ENCODE measurements at regions not wholly inside any gene's neighbourhood (a gene's known extent, or its start where the extent isn't known, plus 50 kb on each side); places are given as distances from the start of the nearest gene placed in this dataset.

GRCh38 chr5:84635235-84636055 lies 250.8 kb upstream of the EDIL3 start:
- no peak overlapping the region for H3K4me3 ChIP-seq
- H3K27ac ChIP-seq = no peak overlapping the region
- no peaks in the 10 kb centered on the region for H3K27me3 ChIP-seq

GRCh38 chr5:84634256-84634655 lies 249.6 kb upstream of the EDIL3 start:
- TF ChIP-seq Cebpa-rat (IDR thresholded peaks at IDR 0.05) = no peak
- Histone ChIP-seq H3K4me3 (no peak overlapping the region), H3K27ac (no peak overlapping the region), H4K20me1 (no peaks in the 10 kb centered on the region), H3K4me1 (no peaks in the 10 kb centered on the region), H3K27me3 (no peaks in the 10 kb centered on the region), H3K9ac (no peak overlapping the region), H3K36me3 (no peaks in the 10 kb centered on the region), H3K9me3 (replicated peaks in 1 of 11) (peaks cover 0 to 12% (median 7%) of the 10 kb centered on the region in 11 experiments; a peak in 10 of 22 replicates), H3K4me2 (no peak overlapping the region)

More at GRCh38 chr5:84635235-84636055, 250.8 kb upstream of the EDIL3 start:
- Histone ChIP-seq H3K4me2 (no peak overlapping the region), H3K9ac (no peak overlapping the region), H3K36me3 (no peaks in the 10 kb centered on the region), H3K9me3 (replicated peaks in 1 of 11) (peaks cover 0 to 12% (median 7%) of the 10 kb centered on the region in 11 experiments; a peak in 10 of 22 replicates), H3K4me1 (no peaks in the 10 kb centered on the region), H4K20me1 (no peaks in the 10 kb centered on the region)
- TF ChIP-seq Cebpa-rat (IDR thresholded peaks at IDR 0.05) = no peak

- Histone ChIP-seq H3K9me3 (replicated peaks in 1 of 11) (peaks cover 0 to 12% (median 7%) of the 10 kb centered on the region in 11 experiments; a peak in 10 of 22 replicates), H3K36me3 (no peaks in the 10 kb centered on the region), H3K4me1 (no peaks in the 10 kb centered on the region), H3K4me2 (no peak overlapping the region), H4K20me1 (no peaks in the 10 kb centered on the region), H3K4me3 (no peak overlapping the region), H3K27me3 (no peaks in the 10 kb centered on the region), H3K27ac (no peak overlapping the region), H3K9ac (no peak overlapping the region)
- no peak for TF ChIP-seq Cebpa-rat (IDR thresholded peaks at IDR 0.05)
Measured at GRCh38 chr5:84632418-84632817, 247.7 kb upstream of the EDIL3 start.

- H3K36me3 ChIP-seq = no peaks in the 10 kb centered on the region
- H4K20me1 ChIP-seq = no peaks in the 10 kb centered on the region
- no peak overlapping the region for H3K27ac ChIP-seq
- TF ChIP-seq Cebpa-rat (IDR thresholded peaks at IDR 0.05) = no peak
- H3K9ac ChIP-seq = no peak overlapping the region
- H3K27me3 ChIP-seq = no peaks in the 10 kb centered on the region
- peaks cover 0 to 5% (median 0%) of the 10 kb centered on the region in 10 experiments; a peak in 1 of 20 replicates for H3K4me1 ChIP-seq
- H3K4me2 ChIP-seq = no peak overlapping the region
- H3K4me3 ChIP-seq = no peak overlapping the region
- no peaks in the 10 kb centered on the region; a peak in 3 of 22 replicates for H3K9me3 ChIP-seq (replicated peaks in 1 of 11)
Measured at GRCh38 chr5:84628918-84629317, 244.2 kb upstream of the EDIL3 start.

GRCh38 chr5:84623019-84623418 lies 238.3 kb upstream of the EDIL3 start:
- no peaks in the 10 kb centered on the region for H4K20me1 ChIP-seq
- H3K9ac ChIP-seq = no peak overlapping the region
- no peaks in the 10 kb centered on the region for H3K36me3 ChIP-seq
- no peaks in the 10 kb centered on the region for H3K9me3 ChIP-seq (replicated peaks in 1 of 11)
- no peak overlapping the region for H3K27ac ChIP-seq
- H3K4me3 ChIP-seq = no peak overlapping the region
- no peak for TF ChIP-seq Cebpa-rat (IDR thresholded peaks at IDR 0.05)
- peaks cover 0 to 33% (median 12%) of the 10 kb centered on the region in 10 experiments; a peak in 19 of 20 replicates for H3K4me1 ChIP-seq
- H3K4me2 ChIP-seq = peak overlapping the region in 10 of 11 experiments; percentile 30 to 71 (median 47); a peak in 12 of 22 replicates
- H3K27me3 ChIP-seq = no peaks in the 10 kb centered on the region

- no peak overlapping the region for H3K4me3 ChIP-seq
- peak overlapping the region in 10 of 11 experiments; percentile 7 to 71 (median 46); a peak in 16 of 22 replicates for H3K4me2 ChIP-seq
- no peak overlapping the region for H3K27ac ChIP-seq
- no peaks in the 10 kb centered on the region for H3K9me3 ChIP-seq (replicated peaks in 1 of 11)
- no peaks in the 10 kb centered on the region for H4K20me1 ChIP-seq
- no peaks in the 10 kb centered on the region for H3K36me3 ChIP-seq
- no peak overlapping the region for H3K9ac ChIP-seq
- peaks cover 0 to 33% (median 12%) of the 10 kb centered on the region in 10 experiments; a peak in 19 of 20 replicates for H3K4me1 ChIP-seq
- no peaks in the 10 kb centered on the region for H3K27me3 ChIP-seq
- TF ChIP-seq Cebpa-rat (IDR thresholded peaks at IDR 0.05) = no peak
Measured at GRCh38 chr5:84622461-84622860, 237.8 kb upstream of the EDIL3 start.

- H3K27ac ChIP-seq = no peak overlapping the region
- H3K36me3 ChIP-seq = no peaks in the 10 kb centered on the region
- H3K4me1 ChIP-seq = peaks cover 0 to 22% (median 12%) of the 10 kb centered on the region in 10 experiments; a peak in 19 of 20 replicates
- H3K27me3 ChIP-seq = no peaks in the 10 kb centered on the region
- no peaks in the 10 kb centered on the region for H3K9me3 ChIP-seq (replicated peaks in 1 of 11)
- no peak overlapping the region for H3K4me2 ChIP-seq
- TF ChIP-seq Cebpa-rat (IDR thresholded peaks at IDR 0.05) = no peak
- H4K20me1 ChIP-seq = no peaks in the 10 kb centered on the region
- H3K4me3 ChIP-seq = no peak overlapping the region
- H3K9ac ChIP-seq = no peak overlapping the region
Measured at GRCh38 chr5:84618262-84618661, 233.6 kb upstream of the EDIL3 start.

GRCh38 chr5:84614906-84615305 lies 230.2 kb upstream of the EDIL3 start:
- Histone ChIP-seq H3K4me3 (no peak overlapping the region), H3K27me3 (no peaks in the 10 kb centered on the region), H3K9ac (no peak overlapping the region), H3K36me3 (no peaks in the 10 kb centered on the region), H4K20me1 (no peaks in the 10 kb centered on the region), H3K4me1 (no peaks in the 10 kb centered on the region), H3K27ac (no peak overlapping the region), H3K9me3 (replicated peaks in 1 of 11) (no peaks in the 10 kb centered on the region), H3K4me2 (no peak overlapping the region)
- no peak for TF ChIP-seq Cebpa-rat (IDR thresholded peaks at IDR 0.05)

GRCh38 chr5:84606784-84607183 lies 222.1 kb upstream of the EDIL3 start:
- no peak overlapping the region for H3K4me2 ChIP-seq
- TF ChIP-seq Cebpa-rat (IDR thresholded peaks at IDR 0.05) = no peak
- H3K36me3 ChIP-seq = no peaks in the 10 kb centered on the region
- H3K9ac ChIP-seq = no peak overlapping the region
- peaks cover 0 to 13% (median 0%) of the 10 kb centered on the region in 10 experiments; a peak in 5 of 20 replicates for H3K4me1 ChIP-seq
- no peaks in the 10 kb centered on the region for H3K27me3 ChIP-seq
- H3K27ac ChIP-seq = no peak overlapping the region
- no peak overlapping the region for H3K4me3 ChIP-seq
- H3K9me3 ChIP-seq (replicated peaks in 1 of 11) = no peaks in the 10 kb centered on the region
- H4K20me1 ChIP-seq = no peaks in the 10 kb centered on the region

Measured in BLaER1 treated with 17β-estradiol and CSF1 and Interleukin-3, amounts not matched to agents 10 nM and 100 nM (cell line).